ENCODE measurements at regions not wholly inside any gene's neighbourhood (a gene's known extent, or its start where the extent isn't known, plus 50 kb on each side); places are given as distances from the start of the nearest gene placed in this dataset.

GRCh38 chr11:32309530-32310213 is 125.7 kb downstream of the WT1 start:
- WGBS, 2 experiments (ENCODE audit: insufficient coverage in 1 of 2, insufficient read length in 1 of 2) = 89% methylated on average over 7 of the region's 9 CpGs; no CpG with 5 or more reads in 1 of the 2 experiments
- Mint-ChIP-seq H3K27ac (no peak overlapping the region), H3K27me3 (ENCODE audit: insufficient read depth) (peaks cover 23% of the 10 kb centered on the region), H3K36me3 (ENCODE audit: low read depth) (no peaks in the 10 kb centered on the region), H3K4me3 (no peak overlapping the region), H3K9me3 (no peaks in the 10 kb centered on the region), H3K4me1 (peaks cover 5% of the 10 kb centered on the region)
- no peaks in the 10 kb centered on the region for H3K4me1 ChIP-seq (ENCODE audit: control insufficient read depth, insufficient read depth, low read length)
- no peak overlapping the region for H3K9ac ChIP-seq (ENCODE audit: extremely low read depth, low read length, poor library complexity, severe bottlenecking)
- no peaks in the 10 kb centered on the region for H3K9me3 ChIP-seq (ENCODE audit: control insufficient read depth, low read length)
- H3K4me3 ChIP-seq (ENCODE audit: low read length) = no peak overlapping the region
- H3K27me3 ChIP-seq (ENCODE audit: control insufficient read depth, insufficient read depth, low read length, poor library complexity, severe bottlenecking) = no peaks in the 10 kb centered on the region
- no peak for TF ChIP-seq CTCF (conservative IDR thresholded peaks at IDR 0.05)
- H3K36me3 ChIP-seq (ENCODE audit: control insufficient read depth, insufficient read depth, low read length) = no peaks in the 10 kb centered on the region
- no peak overlapping the region for H3K27ac ChIP-seq (ENCODE audit: low read depth, low read length)
- no peak for DNase-seq

GRCh38 chr11:32310214-32310601 is 125.1 kb downstream of the WT1 start:
- 72 to 84% methylated on average over 4 to 6 of the region's 6 CpGs for WGBS, 2 experiments (ENCODE audit: insufficient coverage in 1 of 2, insufficient read length in 1 of 2)
- Histone ChIP-seq H3K27ac (ENCODE audit: low read depth, low read length) (no peak overlapping the region), H3K4me3 (ENCODE audit: low read length) (no peak overlapping the region), H3K27me3 (ENCODE audit: control insufficient read depth, insufficient read depth, low read length, poor library complexity, severe bottlenecking) (peaks cover 5% of the 10 kb centered on the region), H3K36me3 (ENCODE audit: control insufficient read depth, insufficient read depth, low read length) (no peaks in the 10 kb centered on the region), H3K9ac (ENCODE audit: extremely low read depth, low read length, poor library complexity, severe bottlenecking) (no peak overlapping the region), H3K4me1 (ENCODE audit: control insufficient read depth, insufficient read depth, low read length) (no peaks in the 10 kb centered on the region), H3K9me3 (ENCODE audit: control insufficient read depth, low read length) (no peaks in the 10 kb centered on the region)
- H3K27ac Mint-ChIP-seq = no peak overlapping the region
- no peak for DNase-seq
- H3K9me3 Mint-ChIP-seq = no peaks in the 10 kb centered on the region
- H3K4me1 Mint-ChIP-seq = peaks cover 5% of the 10 kb centered on the region
- no peaks in the 10 kb centered on the region for H3K36me3 Mint-ChIP-seq (ENCODE audit: low read depth)
- no peak overlapping the region for H3K4me3 Mint-ChIP-seq
- TF ChIP-seq CTCF (conservative IDR thresholded peaks at IDR 0.05) = no peak
- H3K27me3 Mint-ChIP-seq (ENCODE audit: insufficient read depth) = peaks cover 28% of the 10 kb centered on the region

- H3K9ac ChIP-seq (ENCODE audit: extremely low read depth, low read length, poor library complexity, severe bottlenecking) = no peak overlapping the region
- H3K36me3 Mint-ChIP-seq (ENCODE audit: low read depth) = no peaks in the 10 kb centered on the region
- no peak for DNase-seq
- peaks cover 5% of the 10 kb centered on the region for H3K4me1 Mint-ChIP-seq
- no peak overlapping the region for H3K27ac Mint-ChIP-seq
- no peaks in the 10 kb centered on the region for H3K36me3 ChIP-seq (ENCODE audit: control insufficient read depth, insufficient read depth, low read length)
- no peaks in the 10 kb centered on the region for H3K9me3 ChIP-seq (ENCODE audit: control insufficient read depth, low read length)
- TF ChIP-seq CTCF (conservative IDR thresholded peaks at IDR 0.05) = no peak
- 78 to 92% methylated on average over 2 to 6 of the region's 6 CpGs for WGBS, 2 experiments (ENCODE audit: insufficient coverage in 1 of 2, insufficient read length in 1 of 2)
- peaks cover 15% of the 10 kb centered on the region for H3K27me3 ChIP-seq (ENCODE audit: control insufficient read depth, insufficient read depth, low read length, poor library complexity, severe bottlenecking)
- no peak overlapping the region for H3K4me3 Mint-ChIP-seq
- H3K9me3 Mint-ChIP-seq = no peaks in the 10 kb centered on the region
- H3K27me3 Mint-ChIP-seq (ENCODE audit: insufficient read depth) = peaks cover 35% of the 10 kb centered on the region
- no peak overlapping the region for H3K4me3 ChIP-seq (ENCODE audit: low read length)
- no peak overlapping the region for H3K27ac ChIP-seq (ENCODE audit: low read depth, low read length)
- no peaks in the 10 kb centered on the region for H3K4me1 ChIP-seq (ENCODE audit: control insufficient read depth, insufficient read depth, low read length)
Measured at GRCh38 chr11:32311346-32312065, 123.8 kb downstream of the WT1 start.
